H4 (cell line): ENCODE measurements at regions not wholly inside any gene's neighbourhood (a gene's known extent, or its start where the extent isn't known, plus 50 kb on each side); places are given as distances from the start of the nearest gene placed in this dataset.

Experiments
- DNase-seq: peaks from one replicate; pipeline ENCODE4 v3.0.0-alpha.2; 2015; ENCODE audit warnings: low spot score

DNA sequence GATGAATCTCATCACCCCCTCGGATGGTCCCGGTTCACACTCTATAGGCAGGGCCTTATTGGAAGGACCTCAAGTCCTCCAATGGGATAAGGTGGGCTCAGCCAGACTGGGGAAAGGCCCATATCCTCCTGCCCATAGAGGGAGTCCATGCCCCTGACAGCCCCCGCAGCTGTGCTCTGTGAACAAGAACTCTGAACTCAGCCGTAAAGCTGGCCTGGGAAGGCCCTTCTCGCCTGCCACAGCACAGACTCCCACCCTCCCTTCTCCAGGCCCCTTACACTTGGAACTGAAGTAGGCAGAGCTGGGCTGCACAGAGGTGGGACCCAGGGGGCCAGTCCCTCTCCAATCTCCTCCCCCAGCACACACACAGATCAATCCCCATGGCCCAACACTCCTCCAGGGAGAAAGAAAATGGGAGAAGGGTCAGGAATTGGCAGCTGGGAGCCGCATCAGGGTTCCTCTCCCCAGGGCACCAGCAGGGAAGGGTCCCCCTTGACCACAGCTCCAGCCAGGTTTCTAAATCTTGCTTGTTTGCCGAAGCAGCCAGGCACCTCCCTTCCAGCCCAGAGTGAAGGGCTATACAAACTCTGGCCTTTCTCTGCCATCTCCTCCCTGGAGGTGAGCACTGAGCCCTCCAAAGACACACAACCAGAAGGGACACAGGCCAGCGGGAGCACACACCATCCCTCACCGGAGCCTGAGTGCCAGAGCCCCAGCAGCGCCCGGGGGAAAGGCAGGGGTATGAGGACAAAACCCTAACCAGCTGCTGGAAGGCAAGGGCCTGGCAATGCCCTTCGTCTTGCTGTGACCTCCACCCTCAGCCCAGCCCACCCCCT lies 454.1 kb downstream of the SOX9 start:
- no peak for DNase-seq

DNA sequence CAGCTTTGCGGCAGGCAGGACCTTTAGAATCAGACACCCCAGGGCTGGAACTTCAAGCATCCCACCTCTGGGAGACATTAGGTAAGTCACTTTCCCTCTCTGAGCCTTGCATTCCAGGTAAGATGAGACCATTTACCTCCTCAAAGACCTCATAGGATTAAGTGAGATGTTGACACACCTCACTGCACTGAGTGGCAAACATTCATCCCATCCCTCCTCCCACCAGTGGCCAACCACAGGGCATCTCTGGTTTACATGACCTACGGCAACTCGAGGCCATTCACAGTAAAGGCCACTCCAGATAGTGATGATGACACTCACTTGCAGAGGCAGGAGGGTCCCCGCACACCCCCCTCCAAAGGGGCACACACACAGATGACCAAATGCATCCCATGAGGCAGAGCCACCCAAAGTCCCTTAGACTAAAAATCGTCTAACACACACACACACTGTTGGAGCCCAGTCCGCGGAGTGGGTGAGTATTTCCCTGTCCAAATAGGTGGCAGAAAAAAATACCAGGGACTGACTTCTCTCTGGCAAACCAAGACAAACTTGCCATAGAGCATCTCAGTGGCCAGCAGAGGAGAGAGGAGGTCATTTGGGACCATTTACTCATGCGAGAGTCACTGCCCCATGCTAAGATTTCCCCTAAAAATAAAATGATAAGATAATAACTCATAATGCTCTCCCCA lies 454.9 kb downstream of the SOX9 start:
- no peak for DNase-seq

DNA sequence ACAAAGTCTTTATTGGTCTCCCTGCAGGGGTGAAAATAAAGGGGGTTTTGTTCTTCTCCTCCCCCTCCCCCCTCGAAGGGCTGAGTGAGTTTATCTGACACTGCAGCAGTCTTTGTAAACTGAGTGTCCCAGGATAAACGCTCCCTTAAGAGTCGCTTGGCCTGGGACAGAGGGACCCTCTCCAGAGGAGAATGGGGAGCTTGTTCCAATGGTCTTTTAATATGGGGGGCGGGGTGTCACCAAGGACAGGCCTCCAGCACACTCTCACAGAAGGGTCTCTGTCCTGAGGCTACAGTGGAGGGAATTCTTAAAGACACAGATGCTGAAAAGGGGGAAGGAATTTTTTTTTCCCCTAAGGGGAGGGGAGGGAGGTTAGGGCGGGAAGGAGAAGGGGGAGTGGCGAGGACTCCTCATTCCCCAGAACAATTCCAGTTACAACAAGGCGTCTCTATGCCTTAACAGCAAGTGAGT lies 455.5 kb downstream of the SOX9 start:
- DNase-seq: no peak

DNA sequence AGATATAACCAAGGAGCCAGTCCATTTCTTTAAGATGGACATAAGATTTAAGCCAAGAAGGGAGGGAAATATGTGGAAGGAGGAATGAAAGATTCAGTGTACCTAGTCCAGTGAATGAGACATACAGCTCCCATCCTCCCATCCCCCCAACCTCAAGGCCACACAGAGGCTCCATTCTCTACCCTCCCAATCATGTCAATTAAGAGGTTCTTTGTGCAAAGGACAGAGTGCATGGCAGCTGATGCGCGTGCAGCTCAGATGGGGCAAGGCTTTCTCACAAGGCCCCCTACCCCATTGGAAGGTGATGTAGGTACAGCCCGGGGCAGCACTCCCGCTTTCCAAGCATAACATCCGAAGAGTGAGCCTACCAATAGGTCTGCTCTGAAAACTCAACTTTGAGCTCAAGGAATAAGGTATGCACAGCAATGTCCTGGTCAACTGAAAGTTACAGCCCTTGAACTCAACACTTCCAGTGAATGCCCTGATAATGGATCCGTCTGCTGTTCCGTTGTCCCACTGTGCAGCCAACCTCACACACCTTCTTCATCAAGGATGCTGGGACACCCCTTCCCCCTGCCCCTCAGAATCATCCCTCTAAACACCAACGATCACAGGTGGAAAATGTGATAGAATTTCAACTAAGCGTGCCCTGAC lies 458.1 kb downstream of the SOX9 start:
- DNase-seq: no peak

- no peak for DNase-seq
Observed at GRCh38 chr17:72579990-72580320, 459.1 kb downstream of the SOX9 start.

- no peak for DNase-seq
Observed at GRCh38 chr17:72580321-72581127, 459.7 kb downstream of the SOX9 start.

DNA sequence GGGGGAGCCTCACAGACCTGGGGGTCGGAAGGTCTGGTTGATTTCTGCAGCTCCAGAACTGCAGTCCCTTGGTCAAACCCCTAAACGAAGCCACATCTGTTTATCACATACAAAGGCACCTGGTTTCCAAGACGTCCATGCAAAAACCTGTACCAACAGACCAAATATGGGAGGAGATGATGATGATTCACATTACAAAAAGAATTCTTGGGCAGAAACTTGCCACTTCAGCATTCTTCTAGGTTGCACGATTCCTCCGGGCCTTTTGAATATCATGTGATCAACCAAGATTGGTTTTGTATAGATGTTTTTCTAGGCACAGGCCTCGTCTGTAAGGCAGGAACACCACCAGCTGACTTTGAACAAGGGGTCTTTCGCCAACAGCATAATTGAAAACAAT lies 466.3 kb downstream of the SOX9 start:
- DNase-seq: no peak

GRCh38 chr17:72587773-72588511 lies 467.1 kb downstream of the SOX9 start:
- peak; percentile 49 for DNase-seq

DNA sequence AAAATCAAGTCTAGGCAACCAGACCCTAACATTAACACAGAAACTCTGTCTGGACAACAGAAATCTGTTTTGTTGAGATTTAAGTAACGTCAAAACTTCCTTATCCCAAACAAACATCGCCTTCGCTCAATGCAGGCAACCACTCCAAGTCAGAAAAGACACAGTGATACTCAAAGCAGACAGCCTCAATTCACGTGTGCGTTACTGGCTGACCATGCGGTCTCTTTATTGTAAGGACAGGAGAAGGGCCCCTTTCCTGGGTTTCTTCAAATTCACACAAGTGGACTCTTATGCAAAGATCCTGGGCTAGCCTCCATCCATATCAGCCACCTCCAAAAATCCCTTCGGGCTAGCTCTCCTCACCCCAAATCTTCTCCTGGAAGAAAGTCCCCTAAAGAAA lies 467.7 kb downstream of the SOX9 start:
- DNase-seq: no peak

- DNase-seq: peak; percentile 87
Observed at GRCh38 chr17:72588961-72589360, 468.1 kb downstream of the SOX9 start.

DNA sequence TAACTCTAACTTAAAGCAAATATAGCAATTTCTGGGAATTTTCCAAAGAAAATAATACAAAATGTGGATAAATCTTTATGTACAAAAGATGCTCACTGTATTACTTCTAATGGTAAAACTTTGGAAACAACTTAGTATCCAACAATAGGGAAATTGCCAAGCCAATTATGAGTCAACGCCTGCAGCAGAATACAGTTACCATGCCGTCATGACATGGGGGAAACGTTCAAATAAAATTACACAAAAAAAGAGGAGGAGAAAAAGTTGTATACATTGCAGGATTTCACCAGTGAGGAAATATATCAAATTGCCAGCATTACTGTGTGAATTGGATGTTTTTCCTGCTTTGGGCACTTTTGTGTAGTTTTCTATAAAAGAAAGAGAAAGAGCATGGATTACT lies 469.6 kb downstream of the SOX9 start:
- DNase-seq: peak; percentile 58

DNA sequence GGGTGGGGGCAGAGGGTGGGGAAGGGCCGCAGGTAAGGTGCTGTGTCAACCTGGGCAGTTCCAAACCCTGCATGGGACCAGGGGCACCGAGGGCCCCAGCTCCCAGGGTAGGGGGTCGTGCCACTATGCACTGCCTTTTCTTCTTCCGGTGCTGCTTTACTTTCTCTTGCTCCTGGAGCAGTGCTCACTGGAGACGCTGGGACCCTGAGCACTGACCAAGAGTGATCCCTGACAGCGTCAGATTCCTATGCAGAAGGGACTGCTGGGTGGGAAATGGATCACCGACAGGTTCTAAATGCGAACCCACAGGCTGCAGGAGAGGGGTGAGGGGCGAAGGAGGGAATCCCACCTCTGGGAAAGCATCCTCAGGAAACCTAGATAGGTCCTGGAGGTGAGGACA lies 470.1 kb downstream of the SOX9 start:
- DNase-seq: no peak

- DNase-seq: no peak
Observed at GRCh38 chr17:72591289-72592241, 470.7 kb downstream of the SOX9 start.

- peak; percentile 70 for DNase-seq
Observed at GRCh38 chr17:72592242-72592966, 471.6 kb downstream of the SOX9 start.

DNA sequence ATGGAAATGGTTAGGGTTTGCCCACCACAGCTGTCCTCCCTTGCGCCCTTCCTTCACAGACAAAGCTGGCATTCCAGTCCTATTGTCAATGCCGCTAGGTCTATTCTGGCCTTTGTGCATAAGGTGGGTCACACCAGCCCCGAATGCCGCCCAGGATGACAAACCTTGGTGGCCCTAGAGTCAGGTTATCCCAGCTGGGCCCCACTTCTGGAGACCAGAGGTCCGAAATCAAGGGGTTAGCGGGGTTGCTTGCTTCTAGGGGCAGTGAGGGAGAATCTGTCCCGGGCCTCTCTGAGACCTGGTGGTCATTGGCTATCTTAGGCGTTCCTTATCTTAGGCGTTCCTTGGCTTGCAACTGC lies 472.1 kb downstream of the SOX9 start:
- DNase-seq: no peak

DNA sequence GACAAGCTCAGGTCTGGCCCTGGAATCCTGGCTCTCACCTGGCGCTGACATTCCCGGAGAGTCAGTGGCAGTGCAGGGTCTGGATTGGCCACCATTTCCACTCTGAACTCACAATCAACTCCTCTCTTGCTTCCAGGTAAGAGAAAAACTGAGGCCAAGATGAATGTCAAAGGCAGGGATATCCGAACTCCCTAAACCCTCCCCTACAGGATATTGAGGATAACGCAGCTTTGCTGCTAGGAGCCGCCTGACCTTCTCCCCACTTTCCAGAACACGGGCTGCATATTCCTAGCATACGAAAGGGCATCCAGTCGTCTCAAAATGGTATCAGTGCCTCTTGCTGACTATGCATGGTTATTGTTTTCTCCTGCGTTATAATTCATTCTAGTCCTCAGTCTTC lies 473.4 kb downstream of the SOX9 start:
- DNase-seq: no peak
